ENCODE measurements at regions not wholly inside any gene's neighbourhood (a gene's known extent, or its start where the extent isn't known, plus 50 kb on each side); places are given as distances from the start of the nearest gene placed in this dataset.

DNA sequence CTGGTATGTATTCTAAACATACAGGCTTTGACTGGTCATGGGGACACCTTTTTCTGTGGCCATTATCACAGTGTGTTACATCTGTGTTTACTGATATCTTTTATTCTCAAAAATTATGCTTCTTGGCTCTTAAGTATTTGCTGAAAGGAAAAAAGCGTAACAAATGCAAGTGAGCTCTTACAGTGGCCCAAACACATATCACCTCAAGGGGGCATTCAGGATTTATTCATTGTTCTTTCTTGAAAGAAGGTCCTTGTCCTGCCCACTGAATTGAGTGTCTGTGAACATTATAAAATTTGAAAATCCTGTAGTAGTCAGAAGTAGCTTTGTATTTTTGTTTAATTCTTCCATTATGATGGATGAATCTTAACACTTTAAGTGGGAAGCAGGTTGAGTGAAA lies 454.5 kb downstream of the XIRP2 start:
- H3K27me3 ChIP-seq (replicated peaks in 1 of 4; ENCODE audit: control extremely low read depth in 1 of 4, control insufficient read depth in 3 of 4, insufficient read depth in 4 of 4, low read length in 3 of 4), result no peaks in the 10 kb centered on the region
- no peak for ATAC-seq (ENCODE audit: low read depth)
- H3K4me1 ChIP-seq (ENCODE audit: control insufficient read depth in 2 of 2, insufficient read depth in 2 of 2, low read length in 2 of 2), result no peaks in the 10 kb centered on the region
- H3K9me3 Mint-ChIP-seq (ENCODE audit: insufficient read depth), result no peaks in the 10 kb centered on the region
- H3K9ac ChIP-seq (ENCODE audit: low read length), result no peak overlapping the region
- ChIA-PET CTCF (no interaction called here), POLR2A (no interaction called here)
- H3K9me3 ChIP-seq (ENCODE audit: control extremely low read depth in 1 of 3, control insufficient read depth in 2 of 3, insufficient read depth in 1 of 3, low read length in 2 of 3), result no peaks in the 10 kb centered on the region
- DNase-seq, result no peak
- H3K79me2 ChIP-seq (ENCODE audit: control insufficient read depth, insufficient read depth, low read length), result no peaks in the 10 kb centered on the region
- no peaks in the 10 kb centered on the region for H3K36me3 ChIP-seq (replicated peaks in 1 of 2; ENCODE audit: control extremely low read depth in 1 of 2, control insufficient read depth in 1 of 2, extremely low read depth in 1 of 2, insufficient read depth in 2 of 2, low read length in 1 of 2)
- no peak overlapping the region for H3K27ac ChIP-seq (ENCODE audit: low read length in 2 of 2)
- no peak overlapping the region for H3K4me3 ChIP-seq (ENCODE audit: control extremely low read depth in 1 of 5, extremely low read depth in 1 of 5, insufficient read depth in 1 of 5, low read depth in 2 of 5, low read length in 4 of 5)
- no CpG with 5 or more reads among the region's 1 CpG for WGBS (ENCODE audit: insufficient coverage)
- no peaks in the 10 kb centered on the region for H4K20me1 ChIP-seq (ENCODE audit: control insufficient read depth, insufficient read depth, low read length, poor library complexity, severe bottlenecking)
- no peak overlapping the region for H3K27ac Mint-ChIP-seq
- H3K4me1 Mint-ChIP-seq, result no peaks in the 10 kb centered on the region
- no peaks in the 10 kb centered on the region for H3K27me3 Mint-ChIP-seq
- TF ChIP-seq EZH2 (IDR thresholded peaks at IDR 0.05; ENCODE audit: borderline replicate concordance, insufficient read depth, low read depth, low read length, poor library complexity, severe bottlenecking), result no peak
- TF ChIP-seq, protein P1, sequence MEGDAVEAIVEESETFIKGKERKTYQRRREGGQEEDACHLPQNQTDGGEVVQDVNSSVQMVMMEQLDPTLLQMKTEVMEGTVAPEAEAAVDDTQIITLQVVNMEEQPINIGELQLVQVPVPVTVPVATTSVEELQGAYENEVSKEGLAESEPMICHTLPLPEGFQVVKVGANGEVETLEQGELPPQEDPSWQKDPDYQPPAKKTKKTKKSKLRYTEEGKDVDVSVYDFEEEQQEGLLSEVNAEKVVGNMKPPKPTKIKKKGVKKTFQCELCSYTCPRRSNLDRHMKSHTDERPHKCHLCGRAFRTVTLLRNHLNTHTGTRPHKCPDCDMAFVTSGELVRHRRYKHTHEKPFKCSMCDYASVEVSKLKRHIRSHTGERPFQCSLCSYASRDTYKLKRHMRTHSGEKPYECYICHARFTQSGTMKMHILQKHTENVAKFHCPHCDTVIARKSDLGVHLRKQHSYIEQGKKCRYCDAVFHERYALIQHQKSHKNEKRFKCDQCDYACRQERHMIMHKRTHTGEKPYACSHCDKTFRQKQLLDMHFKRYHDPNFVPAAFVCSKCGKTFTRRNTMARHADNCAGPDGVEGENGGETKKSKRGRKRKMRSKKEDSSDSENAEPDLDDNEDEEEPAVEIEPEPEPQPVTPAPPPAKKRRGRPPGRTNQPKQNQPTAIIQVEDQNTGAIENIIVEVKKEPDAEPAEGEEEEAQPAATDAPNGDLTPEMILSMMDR (IDR thresholded peaks at IDR 0.05), result no peak
- no peak overlapping the region for H2AFZ ChIP-seq (ENCODE audit: insufficient read depth, low read depth, low read length, poor library complexity, severe bottlenecking)
- intact Hi-C loops (cut with micrococcal nuclease), result no loop called here
- no peak overlapping the region for H3K4me3 Mint-ChIP-seq
- H3K4me2 ChIP-seq (replicated peaks; ENCODE audit: low read depth, low read length, poor library complexity, severe bottlenecking), result no peak overlapping the region

DNA sequence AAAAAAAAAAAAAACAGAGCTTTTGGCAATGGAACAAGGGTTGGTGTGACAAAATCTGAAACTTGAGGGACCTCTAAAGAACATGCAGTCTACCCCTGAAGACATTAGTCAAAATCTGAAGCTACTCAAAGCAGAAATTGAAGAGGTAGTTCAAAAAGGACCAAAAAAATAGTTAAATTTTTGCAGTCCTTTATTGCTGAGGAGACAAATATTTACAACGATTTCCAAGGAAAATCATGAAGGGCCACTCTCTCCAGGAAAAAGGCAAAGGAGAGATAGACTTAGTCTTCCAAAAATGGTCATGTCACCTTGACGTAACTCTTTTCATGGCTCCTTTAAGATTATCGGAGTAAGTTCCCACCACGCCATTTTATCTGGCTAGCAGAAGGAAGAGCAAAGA lies 452.0 kb downstream of the XIRP2 start:
- intact Hi-C loops (cut with micrococcal nuclease), result no loop called here
- H3K9ac ChIP-seq (ENCODE audit: low read length), result no peak overlapping the region
- no peaks in the 10 kb centered on the region for H4K20me1 ChIP-seq (ENCODE audit: control insufficient read depth, insufficient read depth, low read length, poor library complexity, severe bottlenecking)
- Mint-ChIP-seq H3K27ac (no peak overlapping the region), H3K27me3 (peaks cover 3% of the 10 kb centered on the region), H3K4me1 (no peaks in the 10 kb centered on the region), H3K4me3 (no peak overlapping the region), H3K9me3 (ENCODE audit: insufficient read depth) (no peaks in the 10 kb centered on the region)
- no peaks in the 10 kb centered on the region for H3K79me2 ChIP-seq (ENCODE audit: control insufficient read depth, insufficient read depth, low read length)
- no peak overlapping the region for H3K4me3 ChIP-seq (ENCODE audit: control extremely low read depth in 1 of 5, extremely low read depth in 1 of 5, insufficient read depth in 1 of 5, low read depth in 2 of 5, low read length in 4 of 5)
- H3K27ac ChIP-seq (ENCODE audit: low read length in 2 of 2), result no peak overlapping the region
- H3K4me1 ChIP-seq (ENCODE audit: control insufficient read depth in 2 of 2, insufficient read depth in 2 of 2, low read length in 2 of 2), result no peaks in the 10 kb centered on the region
- ATAC-seq (ENCODE audit: low read depth) (no peak), DNase-seq (no peak)
- WGBS (ENCODE audit: insufficient coverage), result 90% methylated on average over 2 of the region's 4 CpGs
- H3K36me3 ChIP-seq (replicated peaks in 1 of 2; ENCODE audit: control extremely low read depth in 1 of 2, control insufficient read depth in 1 of 2, extremely low read depth in 1 of 2, insufficient read depth in 2 of 2, low read length in 1 of 2), result no peaks in the 10 kb centered on the region
- no peak overlapping the region for H2AFZ ChIP-seq (ENCODE audit: insufficient read depth, low read depth, low read length, poor library complexity, severe bottlenecking)
- H3K4me2 ChIP-seq (replicated peaks; ENCODE audit: low read depth, low read length, poor library complexity, severe bottlenecking), result no peak overlapping the region
- H3K27me3 ChIP-seq (replicated peaks in 1 of 4; ENCODE audit: control extremely low read depth in 1 of 4, control insufficient read depth in 3 of 4, insufficient read depth in 4 of 4, low read length in 3 of 4), result no peaks in the 10 kb centered on the region
- POLR2A ChIA-PET, result no interaction called here
- no peaks in the 10 kb centered on the region for H3K9me3 ChIP-seq (ENCODE audit: control extremely low read depth in 1 of 3, control insufficient read depth in 2 of 3, insufficient read depth in 1 of 3, low read length in 2 of 3)
- no peak for TF ChIP-seq EZH2 (IDR thresholded peaks at IDR 0.05; ENCODE audit: borderline replicate concordance, insufficient read depth, low read depth, low read length, poor library complexity, severe bottlenecking)
- TF ChIP-seq, protein P1 (IDR thresholded peaks at IDR 0.05), result no peak
- CTCF ChIA-PET, result no interaction called here
